HG02840 (cell line): ENCODE measurements at regions not wholly inside any gene's neighbourhood (a gene's known extent, or its start where the extent isn't known, plus 50 kb on each side); places are given as distances from the start of the nearest gene placed in this dataset.
"Not testable (repeated sequence)": the region's sequence is repeated elsewhere in the genome, so short reads cannot be mapped to it uniquely, and the experiment has no call there.

Experiments used
- ATAC-seq: cut with Tn5 transposase; IDR thresholded peaks from one replicate; pipeline ENCODE4 v1.9.1; 2021; ENCODE audit warnings: mild to moderate bottlenecking, moderate library complexity, moderate number of reproducible peaks; ENCODE audit not compliant: unreplicated experiment, low FRiP score

DNA sequence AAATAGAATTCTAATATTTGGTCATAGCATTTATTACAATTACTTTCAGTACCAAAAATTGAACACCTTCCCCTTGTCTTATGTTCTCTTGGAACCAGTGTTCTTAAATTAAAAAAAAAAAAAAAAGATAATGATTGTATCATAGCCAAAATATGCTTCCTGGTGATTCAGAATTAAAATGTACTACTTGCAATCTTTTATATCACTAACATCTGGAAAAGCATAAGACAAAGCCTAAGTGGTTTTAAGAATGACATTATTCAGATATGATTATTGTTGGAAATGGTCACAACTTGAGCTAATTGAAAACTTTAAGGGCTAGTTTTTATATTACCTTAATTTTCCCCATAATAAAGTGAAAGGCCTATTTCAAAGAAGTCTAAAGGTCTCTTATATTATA, 493.3 kb upstream of the MARCKS start:
- no peak for ATAC-seq

DNA sequence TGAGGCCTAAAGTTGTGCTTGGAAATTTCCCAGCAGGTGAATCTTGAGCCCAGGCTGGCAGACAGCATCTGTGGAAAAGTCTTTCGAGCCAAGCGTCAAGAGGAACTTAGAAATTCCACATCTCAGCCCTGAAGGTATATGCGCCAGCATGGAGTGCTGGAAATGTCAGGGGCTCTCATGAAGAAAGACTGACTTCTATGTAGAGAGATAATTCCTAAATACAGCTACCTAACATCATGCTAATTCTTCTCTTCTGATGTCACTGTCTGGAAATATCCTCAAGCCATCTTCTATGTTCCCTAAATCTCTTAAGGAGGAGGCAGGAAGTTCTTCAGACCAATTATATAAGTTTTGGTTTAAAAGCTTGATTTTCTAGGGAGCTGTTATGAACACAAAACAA, 492.4 kb upstream of the MARCKS start:
- ATAC-seq: no peak

DNA sequence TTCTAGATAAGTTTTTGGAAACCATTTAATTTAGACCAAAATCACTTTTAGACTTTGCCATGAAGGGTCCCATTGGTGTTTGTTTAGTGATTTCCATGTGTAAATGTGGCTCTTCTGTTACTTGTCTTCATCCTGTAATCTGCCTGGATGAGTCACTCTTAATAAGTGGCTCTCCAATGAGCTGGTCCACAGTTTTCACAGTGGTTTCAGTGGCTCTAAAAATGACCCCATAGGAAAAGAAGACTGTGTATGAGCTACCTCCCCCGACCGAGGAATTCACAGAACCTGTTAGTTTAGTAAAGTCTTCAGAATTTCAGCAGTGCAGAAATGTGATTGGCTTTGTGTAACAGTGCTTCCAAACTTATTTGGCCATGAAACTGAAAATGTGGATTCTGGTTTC, 492.0 kb upstream of the MARCKS start:
- no peak for ATAC-seq

DNA sequence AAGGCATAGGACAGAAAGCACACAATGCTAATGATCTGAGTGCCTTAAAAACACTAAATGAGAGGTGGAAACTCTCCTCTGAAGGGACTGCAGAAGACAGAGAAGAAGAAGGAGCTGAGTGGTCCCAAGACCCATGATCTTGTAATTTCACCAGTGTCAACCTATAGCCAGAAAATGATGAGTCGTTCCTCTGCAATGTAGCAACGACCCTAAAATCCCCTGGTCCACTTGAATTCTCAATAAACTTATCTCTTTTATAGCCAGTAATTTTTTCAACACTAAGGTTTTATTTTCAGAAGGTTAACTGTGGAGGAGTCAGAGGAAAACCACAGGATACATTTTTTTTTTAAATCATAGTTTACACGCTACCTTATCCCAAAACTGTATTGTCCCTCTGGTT, 490.6 kb upstream of the MARCKS start:
- no peak for ATAC-seq

DNA sequence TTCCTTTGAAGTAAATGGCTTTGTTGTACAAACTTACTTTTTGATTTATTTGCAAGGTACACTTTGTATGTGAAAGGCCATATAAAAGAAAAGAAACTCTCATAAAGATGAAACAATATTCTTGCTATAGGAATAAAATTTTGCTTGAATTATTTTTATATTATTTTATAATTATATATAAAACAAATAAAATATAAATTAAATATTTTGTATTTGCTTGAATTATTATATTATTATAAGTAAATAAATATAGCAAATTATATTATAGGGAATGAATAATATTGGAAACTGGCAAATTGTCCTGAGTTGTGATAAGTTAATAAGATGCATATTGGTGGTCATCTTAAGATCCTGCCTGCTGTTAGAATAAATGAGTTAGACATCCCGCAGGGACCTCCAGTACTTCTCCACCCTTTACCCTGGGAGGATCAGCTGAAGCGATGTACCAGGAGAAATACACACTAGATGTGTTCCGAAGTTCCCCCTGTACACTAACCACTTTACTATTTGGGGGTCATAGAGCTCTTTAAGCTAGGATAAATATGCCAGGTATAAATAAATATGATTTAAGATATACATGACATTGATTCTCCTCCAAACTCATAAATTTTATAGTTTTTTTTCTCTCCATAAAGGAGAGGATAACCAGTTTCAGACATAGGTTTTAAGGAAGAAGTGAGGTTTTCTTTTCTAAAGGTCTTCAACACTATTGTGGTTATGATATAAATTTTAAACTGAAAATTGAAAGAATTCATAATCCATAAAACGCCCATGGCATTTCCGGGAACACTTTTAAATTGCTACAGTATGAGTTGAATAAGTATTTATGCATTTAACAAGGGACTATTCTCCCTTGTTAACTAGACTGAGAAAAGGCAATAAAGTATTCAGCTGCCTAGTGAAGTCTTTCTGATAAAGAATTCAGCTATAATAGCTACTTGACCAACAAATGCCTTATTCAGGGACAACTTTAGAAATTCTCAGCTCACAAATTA, 486.3 kb upstream of the MARCKS start:
- ATAC-seq: no peak

DNA sequence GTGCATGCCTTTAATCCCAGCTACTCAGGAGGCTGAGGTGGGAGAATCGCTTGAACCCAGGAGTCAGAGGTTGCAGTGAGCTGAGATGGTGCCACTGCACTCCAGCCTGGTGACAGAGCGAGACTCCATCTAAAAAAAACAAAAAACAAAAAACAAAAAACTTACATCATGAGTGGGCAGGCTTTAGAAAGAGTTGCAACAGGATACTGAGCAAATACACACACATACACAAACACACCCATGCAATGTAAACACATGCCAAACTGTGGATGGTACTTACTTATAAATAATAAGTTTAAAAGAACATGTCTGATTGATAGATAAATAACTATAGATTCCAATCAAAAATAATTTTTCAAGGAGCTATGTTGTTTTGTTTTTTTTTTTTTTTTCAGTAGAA, 481.7 kb upstream of the MARCKS start:
- not testable (repeated sequence) for ATAC-seq

DNA sequence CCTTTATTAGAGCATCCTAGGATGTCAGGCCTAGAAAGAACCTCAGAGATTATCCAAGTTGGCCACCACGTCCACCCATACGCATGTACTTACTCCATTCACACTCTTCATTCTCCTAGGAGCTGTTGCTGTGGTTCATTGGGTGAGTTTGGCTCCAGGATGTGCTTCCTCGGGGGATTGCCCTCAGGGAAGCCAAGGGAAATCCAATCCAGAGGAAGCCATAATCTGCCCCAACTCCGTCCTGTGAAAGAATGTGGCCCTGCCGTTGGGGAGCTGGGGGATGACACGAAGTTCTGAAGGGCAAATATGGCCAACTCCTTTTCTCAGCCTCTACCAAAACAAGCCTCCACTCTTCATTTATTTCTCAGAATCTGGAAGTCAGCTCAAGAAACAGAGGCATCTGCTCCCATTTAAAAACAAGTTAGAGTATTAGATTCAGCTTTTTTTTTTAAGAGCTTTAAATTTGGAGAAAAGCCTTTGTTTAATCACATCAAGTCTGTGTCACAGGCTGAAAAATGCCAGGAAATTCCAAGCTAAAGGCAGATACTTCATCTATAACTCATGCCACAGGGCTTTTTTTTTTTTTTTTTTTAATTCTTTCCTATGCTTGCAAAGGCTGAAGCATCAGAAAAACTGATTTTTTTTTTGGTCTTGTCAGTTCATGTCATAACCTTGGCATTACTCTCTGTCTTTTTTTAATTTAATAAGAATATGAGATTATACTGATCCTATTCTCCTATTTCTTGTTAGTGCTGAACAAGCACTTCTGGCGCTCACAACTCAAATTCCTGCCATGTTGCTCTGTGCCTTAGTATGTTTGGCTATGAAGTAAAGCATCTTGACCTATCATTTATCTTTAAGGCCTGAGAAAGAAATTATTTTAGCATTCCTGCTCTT, 480.9 kb upstream of the MARCKS start:
- ATAC-seq: no peak

DNA sequence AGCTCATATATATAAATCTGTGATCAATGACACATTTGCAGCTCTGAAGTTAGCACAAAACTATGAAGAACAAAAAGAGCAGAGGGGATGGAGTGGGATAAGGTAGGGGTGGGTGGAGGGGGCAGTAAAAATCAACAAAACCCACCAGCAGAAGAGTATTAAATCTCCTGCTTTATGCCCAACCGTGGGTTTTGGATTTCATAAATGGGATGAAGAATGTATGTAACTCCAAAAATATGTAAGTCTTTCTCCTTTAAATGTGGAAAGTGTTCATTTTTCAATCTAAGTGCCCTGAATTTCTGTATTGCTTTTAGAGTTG, 480.3 kb upstream of the MARCKS start:
- ATAC-seq: no peak

DNA sequence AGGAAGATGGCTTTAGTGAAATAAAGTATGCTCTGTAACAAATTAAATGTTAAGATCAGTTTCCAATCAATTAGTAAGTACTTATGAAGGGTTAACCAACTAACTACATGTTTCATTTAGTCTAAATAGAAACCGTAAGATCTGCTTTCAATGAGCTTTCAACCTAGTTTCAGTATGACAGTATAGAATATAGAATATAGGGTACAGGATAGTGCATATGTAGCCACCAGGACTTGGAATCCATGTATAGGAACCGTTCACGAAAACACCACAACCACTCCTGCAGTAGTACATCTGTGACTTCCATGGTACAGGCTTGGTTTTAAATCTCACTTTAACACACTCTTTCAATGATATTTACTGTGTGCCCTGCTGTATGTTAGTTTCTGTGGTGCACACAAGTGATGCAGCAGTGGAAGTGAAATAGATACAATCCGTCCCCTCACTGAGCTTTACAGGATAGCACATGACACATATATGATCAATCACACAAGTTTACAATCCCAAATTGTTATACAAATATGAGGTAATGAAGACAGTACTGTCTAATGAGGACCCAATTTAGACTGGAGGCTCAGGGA, 479.7 kb upstream of the MARCKS start:
- ATAC-seq: no peak

DNA sequence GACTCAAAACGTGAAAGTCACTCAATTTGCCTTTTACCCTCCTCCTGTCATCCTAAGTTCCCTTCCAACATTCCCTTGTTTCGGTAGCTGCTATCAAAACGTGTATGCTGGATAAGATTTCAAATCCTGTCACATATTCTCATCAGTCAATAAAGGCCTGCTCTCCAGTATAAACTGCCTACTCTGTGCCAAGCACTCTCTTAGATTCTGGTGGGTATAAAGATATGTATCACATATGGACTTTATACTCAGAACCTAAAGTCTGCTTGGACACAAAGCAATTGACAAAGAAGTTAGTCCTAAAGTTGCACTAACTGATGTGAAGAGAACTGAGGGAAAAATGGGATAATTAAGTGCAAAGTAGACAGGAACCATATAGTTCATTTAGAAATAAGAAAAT, 476.6 kb upstream of the MARCKS start:
- no peak for ATAC-seq

DNA sequence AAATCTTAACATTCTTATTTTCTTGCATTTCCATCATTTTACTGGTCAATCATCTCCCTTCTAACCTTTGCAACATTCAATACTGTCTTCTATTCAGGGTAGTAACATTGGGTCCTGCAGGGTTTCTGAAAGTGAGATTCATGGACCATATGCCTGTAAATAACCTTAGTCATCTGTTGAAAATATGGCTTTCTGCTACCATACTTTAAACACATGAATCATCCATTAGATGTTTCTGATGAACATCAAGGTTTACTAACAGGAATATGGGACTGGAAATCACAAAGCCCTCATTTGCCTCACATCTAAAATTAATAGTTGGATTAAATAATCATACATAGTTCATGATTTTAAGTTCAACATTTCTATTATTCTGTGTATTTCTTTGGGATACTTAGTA, 475.9 kb upstream of the MARCKS start:
- no peak for ATAC-seq

DNA sequence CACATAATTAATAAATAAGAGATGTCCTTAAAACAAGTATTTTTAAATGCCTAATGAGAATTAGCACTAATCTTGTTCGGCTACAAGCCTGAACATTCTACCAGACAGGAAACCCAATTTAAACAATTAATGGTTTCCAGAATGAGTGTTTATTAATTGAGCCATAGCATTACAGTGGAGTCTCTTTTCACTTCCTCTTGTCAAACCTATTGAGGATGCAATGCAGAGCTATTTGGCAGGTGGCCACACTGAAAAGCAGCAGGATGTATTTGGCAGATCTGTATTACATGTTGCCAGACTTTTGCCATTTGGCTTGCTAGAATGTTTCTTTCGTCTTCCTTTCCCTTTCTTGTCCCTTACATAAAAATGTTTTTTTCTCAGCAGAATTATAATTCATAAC, 475.2 kb upstream of the MARCKS start:
- ATAC-seq: peak; percentile 75

DNA sequence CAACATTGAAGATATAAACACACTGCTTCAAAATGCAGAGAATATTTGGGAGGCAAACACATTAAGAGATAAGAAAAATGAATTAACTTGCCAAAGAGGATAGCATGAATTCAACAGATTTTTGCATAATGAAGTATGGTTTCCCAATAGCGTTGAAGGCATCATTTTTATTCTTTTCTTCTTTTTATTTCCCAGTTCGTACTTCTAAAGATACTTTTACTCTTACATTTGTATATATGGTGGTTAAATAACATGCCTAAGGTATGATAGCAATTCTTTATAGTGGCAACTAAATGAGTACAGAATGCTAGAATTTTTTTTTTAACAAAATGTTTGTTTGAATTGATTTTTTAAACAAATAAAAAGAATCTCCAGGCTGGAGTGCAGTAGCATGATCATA, 473.4 kb upstream of the MARCKS start:
- no peak for ATAC-seq

DNA sequence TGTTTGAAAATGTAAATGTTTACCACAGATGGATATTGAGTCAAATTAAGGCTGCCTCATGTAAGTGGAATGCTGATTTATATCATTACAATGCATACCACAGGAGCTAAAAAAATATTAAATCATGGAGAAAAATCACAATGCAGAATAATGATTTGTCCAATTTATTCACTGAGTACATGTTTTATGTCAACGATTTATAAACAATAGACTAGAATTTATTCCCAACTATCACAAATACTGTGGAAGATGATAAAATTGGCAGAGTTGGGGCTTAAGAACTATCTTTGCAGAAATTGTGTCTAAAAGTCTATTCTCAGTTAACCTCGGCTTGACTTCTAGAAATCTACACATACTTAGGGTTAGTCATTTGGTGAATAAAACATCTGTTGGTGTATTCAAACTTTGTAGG, 472.1 kb upstream of the MARCKS start:
- no peak for ATAC-seq

DNA sequence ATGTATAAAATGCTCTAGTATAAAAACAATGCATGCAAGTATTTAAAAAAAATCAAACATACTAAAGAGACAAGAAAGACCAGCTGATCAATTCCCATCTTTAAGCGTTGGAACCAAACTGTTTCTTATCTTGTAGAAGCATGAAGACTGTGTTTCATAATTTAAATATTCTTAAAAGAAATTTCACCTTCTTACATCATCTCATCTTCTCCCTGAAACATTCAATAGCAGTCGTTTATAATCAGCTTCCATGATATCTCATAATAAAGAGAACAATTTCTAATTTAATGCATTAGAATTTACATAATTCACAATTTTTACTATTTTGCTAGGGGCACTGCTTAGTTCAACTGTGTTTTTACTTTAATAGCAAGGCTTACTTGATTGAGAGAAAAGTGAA, 468.1 kb upstream of the MARCKS start:
- no peak for ATAC-seq

DNA sequence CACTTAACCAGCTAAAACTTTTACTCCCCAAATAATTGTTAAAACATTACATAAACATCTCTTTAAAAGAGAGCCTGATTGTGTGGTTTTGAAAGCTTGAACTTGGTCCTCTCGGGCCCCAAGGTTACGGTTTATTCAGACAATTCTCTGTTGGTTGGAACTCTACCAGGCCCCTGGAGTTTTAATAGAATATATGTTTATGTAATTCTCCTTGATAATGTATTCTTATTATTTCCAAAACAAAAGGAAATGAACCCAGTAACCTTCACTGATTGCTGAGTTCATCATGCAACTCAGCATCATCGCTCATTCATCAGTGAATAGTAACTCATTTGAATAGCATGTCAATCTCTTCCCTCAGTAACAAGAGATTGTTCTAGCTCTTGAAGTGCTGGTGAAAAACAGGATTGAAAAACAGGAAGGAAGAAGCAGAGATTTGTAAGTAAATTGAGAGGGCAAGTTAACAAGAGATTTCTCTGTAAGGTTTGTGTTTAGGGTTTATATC, 464.5 kb upstream of the MARCKS start:
- ATAC-seq: no peak

DNA sequence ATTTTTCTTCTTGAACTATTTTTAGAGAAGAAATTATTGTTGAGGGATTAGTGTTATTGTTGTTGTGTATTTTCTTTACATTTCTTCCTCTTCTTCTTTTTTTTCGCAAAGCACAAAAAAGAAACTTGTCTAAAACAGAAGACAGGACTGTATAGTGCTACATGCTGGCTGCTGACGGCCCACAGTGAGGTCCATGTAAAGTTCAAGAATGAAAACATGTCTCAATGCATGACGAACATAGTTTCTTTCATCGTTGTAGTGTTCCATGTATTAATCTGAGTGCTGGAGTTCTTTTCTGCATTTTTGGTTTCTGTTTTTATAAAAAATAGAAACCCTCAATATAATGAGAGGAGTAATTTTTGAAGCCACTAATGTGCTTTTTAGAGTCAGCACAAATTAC, 462.9 kb upstream of the MARCKS start:
- ATAC-seq: no peak

DNA sequence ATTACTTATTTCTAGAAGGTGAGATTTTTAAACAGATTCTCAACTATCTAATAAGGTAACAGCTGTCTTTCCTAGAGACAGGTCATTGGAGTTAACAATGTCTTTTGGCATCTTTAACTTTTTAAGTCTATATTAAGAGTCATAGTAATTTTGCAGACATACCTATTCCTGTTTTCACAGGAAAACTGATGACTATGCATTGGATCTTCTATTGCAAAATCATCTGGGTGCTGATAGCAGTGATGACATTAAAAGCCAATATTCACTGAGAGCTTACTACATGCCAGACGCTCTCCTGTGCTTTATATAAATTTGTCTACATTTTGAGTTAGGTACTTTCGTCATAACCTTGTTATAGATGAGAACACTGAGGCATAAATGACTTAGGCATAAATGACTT, 462.4 kb upstream of the MARCKS start:
- ATAC-seq: no peak

DNA sequence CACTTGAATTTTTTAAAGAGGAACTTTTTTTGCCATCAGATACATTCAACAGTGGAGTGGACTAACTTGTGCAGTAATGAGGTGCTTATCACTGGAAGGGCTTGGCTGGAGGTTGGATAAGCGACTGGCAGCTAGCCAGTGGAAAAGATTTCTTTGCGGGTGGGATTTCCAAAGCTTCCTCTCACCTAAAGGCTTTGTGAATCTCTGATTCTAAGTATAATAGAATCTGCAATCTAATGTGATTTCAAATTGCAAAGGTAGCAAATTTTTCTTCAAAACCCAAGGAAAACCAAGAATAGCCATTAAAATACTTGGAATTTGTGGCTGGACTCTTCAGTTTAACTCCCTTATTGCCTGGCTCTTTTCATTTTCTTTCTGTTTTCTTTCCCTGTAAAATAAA, 460.4 kb upstream of the MARCKS start:
- no peak for ATAC-seq

DNA sequence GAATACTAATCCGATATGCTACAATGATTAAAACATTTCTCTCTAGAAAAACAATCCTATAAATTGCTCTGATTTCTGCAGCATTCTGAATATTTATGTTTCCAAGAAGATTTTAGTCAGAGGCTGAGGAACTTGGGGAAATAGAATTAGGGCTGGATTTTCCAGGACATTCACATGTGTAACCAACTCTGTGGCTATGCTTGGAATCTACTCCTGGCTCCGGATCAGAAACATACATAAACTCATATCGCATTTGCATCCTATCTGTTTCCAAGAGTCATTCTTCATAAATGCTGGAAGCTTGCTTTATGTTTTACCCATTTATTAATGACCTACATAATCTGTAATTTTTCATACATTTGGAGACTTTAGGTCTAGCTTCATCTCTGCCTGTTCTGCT, 459.9 kb upstream of the MARCKS start:
- ATAC-seq: no peak

DNA sequence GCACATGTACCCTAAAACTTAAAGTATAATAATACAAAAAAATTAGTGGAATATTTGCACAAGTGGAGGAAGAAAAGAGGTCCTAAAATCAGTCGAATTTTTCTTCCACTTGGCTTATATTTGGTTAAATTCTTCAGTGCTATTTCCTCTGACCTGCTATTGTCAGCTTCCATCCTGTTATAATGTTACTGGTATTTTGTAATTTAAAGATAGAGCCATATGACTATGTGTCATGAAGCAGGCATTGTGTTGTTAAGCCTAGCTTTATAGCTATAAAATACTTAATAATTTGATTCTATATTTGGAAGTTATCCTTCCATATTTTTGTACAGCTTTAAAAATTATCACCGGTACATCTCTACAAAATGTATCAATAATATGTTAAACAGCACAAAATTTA, 455.9 kb upstream of the MARCKS start:
- ATAC-seq: no peak
